Mesenteric fat pad (tissue), 1 donor: ENCODE measurements at regions not wholly inside any gene's neighbourhood (a gene's known extent, or its start where the extent isn't known, plus 50 kb on each side); places are given as distances from the start of the nearest gene placed in this dataset.
"Not testable (repeated sequence)": the region's sequence is repeated elsewhere in the genome, so short reads cannot be mapped to it uniquely, and the experiment has no call there.

Experiments
- DNase-seq: peaks from one replicate; pipeline ENCODE4 v3.0.0-alpha.2; 2020; ENCODE audit warnings: low spot score
- donor health status: DM: yes; HTN: yes; CAD: no.

- no peak for DNase-seq
These were observed 142.9 kb upstream of the USP25 start for GRCh38 chr21:15586752-15587427.

- DNase-seq, result no peak
These were observed 137.4 kb upstream of the USP25 start for GRCh38 chr21:15592271-15592860.

GRCh38 chr21:15592957-15593356 lies 136.8 kb upstream of the USP25 start:
- DNase-seq, result no peak

- DNase-seq, result no peak
These were observed 128.4 kb upstream of the USP25 start for GRCh38 chr21:15601390-15601789.

GRCh38 chr21:15604413-15604812 lies 125.4 kb upstream of the USP25 start:
- no peak for DNase-seq

GRCh38 chr21:15614766-15615165 lies 115.0 kb upstream of the USP25 start:
- DNase-seq, result no peak

GRCh38 chr21:15616864-15617574 lies 112.8 kb upstream of the USP25 start:
- no peak for DNase-seq

GRCh38 chr21:15617964-15618363 lies 111.8 kb upstream of the USP25 start:
- no peak for DNase-seq

GRCh38 chr21:15620892-15621291 lies 108.9 kb upstream of the USP25 start:
- DNase-seq, result no peak

- DNase-seq, result no peak
These were observed 105.1 kb upstream of the USP25 start for GRCh38 chr21:15624646-15625045.

GRCh38 chr21:15625363-15625762 lies 104.4 kb upstream of the USP25 start:
- DNase-seq, result no peak

GRCh38 chr21:15626031-15626430 lies 103.8 kb upstream of the USP25 start:
- no peak for DNase-seq

GRCh38 chr21:15627011-15627410 lies 102.8 kb upstream of the USP25 start:
- DNase-seq, result no peak

GRCh38 chr21:15627823-15628222 lies 102.0 kb upstream of the USP25 start:
- DNase-seq, result no peak

GRCh38 chr21:15631342-15631741 lies 98.4 kb upstream of the USP25 start:
- DNase-seq, result no peak

GRCh38 chr21:15634541-15634940 lies 95.2 kb upstream of the USP25 start:
- not testable (repeated sequence) for DNase-seq

GRCh38 chr21:15638856-15639549 lies 90.8 kb upstream of the USP25 start:
- no peak for DNase-seq

GRCh38 chr21:15640113-15640512 lies 89.7 kb upstream of the USP25 start:
- not testable (repeated sequence) for DNase-seq

GRCh38 chr21:15644489-15644888 lies 85.3 kb upstream of the USP25 start:
- no peak for DNase-seq

- DNase-seq, result no peak
These were observed 84.0 kb upstream of the USP25 start for GRCh38 chr21:15645830-15646229.

- no peak for DNase-seq
These were observed 79.0 kb upstream of the USP25 start for GRCh38 chr21:15650735-15651134.

GRCh38 chr21:15651172-15651571 lies 78.6 kb upstream of the USP25 start:
- DNase-seq, result no peak
